ENCODE measurements at regions not wholly inside any gene's neighbourhood (a gene's known extent, or its start where the extent isn't known, plus 50 kb on each side); places are given as distances from the start of the nearest gene placed in this dataset.

GRCh38 chr9:81456431-81457006, 232.8 kb downstream of the TLE1 start:
- TF ChIP-seq CTCF (IDR thresholded peaks at IDR 0.05) (no peak), EP300 (IDR thresholded peaks at IDR 0.05) (no peak)

Data from upper lobe of left lung (tissue), 4 donors.